Heart left ventricle (tissue), 13 donors: ENCODE measurements at regions not wholly inside any gene's neighbourhood (a gene's known extent, or its start where the extent isn't known, plus 50 kb on each side); places are given as distances from the start of the nearest gene placed in this dataset.

Experiments
- CTCF ChIP-seq, 12 donors: fragments of 200-600 bp; sonication (generic) in 4 of 12; IDR thresholded peaks; one replicate each; pipeline versions ENCODE4 v1.5.0 to v1.8.0; 2018 to 2022; ENCODE audit warnings: antibody characterized with exemption in 12 of 12, mild to moderate bottlenecking in 5 of 12
- POLR2A ChIP-seq, 2 donors: fragments of 450-650 bp; IDR thresholded peaks; one replicate each; pipeline ENCODE4 v1.6.1; 2017; ENCODE audit warnings: antibody characterized with exemption in 2 of 2, mild to moderate bottlenecking in 2 of 2, moderate library complexity in 2 of 2
- donor health status: ischemic (EF 13 %, LVEDD 7.1; RV severe dilation, severe dysfunction).
- donor health status: DM: no; HTN: yes; CAD: no.
- donor health status: DM: no; HTN: no; CAD: no.
- donor health status: ischemic (EF 25% LVEDD 6.9; RV normal size, moderate dysfunction).
- donor health status: ischemic (EF 25% LVEDD 5.7; RV mildly dilated, moderate dysfunction).
- donor health status: ischemic (EF 35%, LVEDD 5.7; RV mildly dilated, moderate dysfunction).
- donor health status: nonischemic (EF 11% LVEDD 7.7; RV severe dilation, severe dysfunction).
- donor health status: DM: yes; HTN: yes; CAD: no.
- donor health status: PGD.
- donor health status: ischemic (EF 29% LVEDD 5.4; RV normal size, mild dysfunction).
- donor health status: nonischemic (EF 23%, LVEDD 6.1; RV moderate dilation, normal function).

GRCh38 chr1:221099747-221100595, 220.7 kb downstream of the HLX start:
- TF ChIP-seq CTCF (IDR thresholded peaks at IDR 0.05) (no peak), POLR2A (IDR thresholded peaks at IDR 0.05) (no peak)
